Activated naive CD4-positive, alpha-beta T cell treated with anti-CD3 and anti-CD28 coated beads, Interleukin-2, amount 10 ng/mL, durations not matched to agents 7 days and 5 days (primary cell): ENCODE measurements at regions not wholly inside any gene's neighbourhood (a gene's known extent, or its start where the extent isn't known, plus 50 kb on each side); places are given as distances from the start of the nearest gene placed in this dataset.
"Not testable (repeated sequence)": the region's sequence is repeated elsewhere in the genome, so short reads cannot be mapped to it uniquely, and the experiment has no call there.

Experiments used
- CTCF ChIA-PET: fragments of 350-600 bp; sonication (Branson Sonifier 250); formaldehyde crosslinking; loops from one replicate; lab custom pipeline; 2021; ENCODE audit warnings: antibody characterized with exemption; lab: Charles Lee
- DNase-seq: peaks from one replicate; pipeline ENCODE4 v3.0.0-alpha.2; 2020
- H3K27ac Mint-ChIP-seq: one replicate; pipeline ENCODE4 v1.8.0; 2021; ENCODE audit warnings: mild to moderate bottlenecking, moderate library complexity, mixed read lengths
- H3K27me3 Mint-ChIP-seq: one replicate; pipeline ENCODE4 v1.8.0; 2021; ENCODE audit warnings: mild to moderate bottlenecking, mixed read lengths
- H3K36me3 Mint-ChIP-seq: one replicate; pipeline ENCODE4 v1.8.0; 2021; ENCODE audit warnings: mixed read lengths
- H3K4me1 Mint-ChIP-seq: one replicate; pipeline ENCODE4 v1.8.0; 2021; ENCODE audit warnings: mixed read lengths
- H3K4me3 Mint-ChIP-seq: one replicate; pipeline ENCODE4 v1.8.0; 2021; ENCODE audit warnings: mild to moderate bottlenecking, moderate library complexity, mixed read lengths
- H3K9me3 Mint-ChIP-seq: one replicate; pipeline ENCODE4 v1.8.0; 2021; ENCODE audit warnings: mixed read lengths

GRCh38 chr10:46217752-46218453, 68.9 kb upstream of the ANTXRL start:
- H3K36me3 Mint-ChIP-seq: peaks cover 28% of the 10 kb centered on the region
- no peaks in the 10 kb centered on the region for H3K27me3 Mint-ChIP-seq
- H3K9me3 Mint-ChIP-seq: no peaks in the 10 kb centered on the region
- no peak overlapping the region for H3K27ac Mint-ChIP-seq
- no peak for DNase-seq
- H3K4me3 Mint-ChIP-seq: no peak overlapping the region
- H3K4me1 Mint-ChIP-seq: peaks cover 4% of the 10 kb centered on the region
- CTCF ChIA-PET: interaction anchor here (3.3 kb wide), 1 partner anchor 10 kb away, joined by 16 read pairs; no protein-coding TSS in a partner anchor

DNA sequence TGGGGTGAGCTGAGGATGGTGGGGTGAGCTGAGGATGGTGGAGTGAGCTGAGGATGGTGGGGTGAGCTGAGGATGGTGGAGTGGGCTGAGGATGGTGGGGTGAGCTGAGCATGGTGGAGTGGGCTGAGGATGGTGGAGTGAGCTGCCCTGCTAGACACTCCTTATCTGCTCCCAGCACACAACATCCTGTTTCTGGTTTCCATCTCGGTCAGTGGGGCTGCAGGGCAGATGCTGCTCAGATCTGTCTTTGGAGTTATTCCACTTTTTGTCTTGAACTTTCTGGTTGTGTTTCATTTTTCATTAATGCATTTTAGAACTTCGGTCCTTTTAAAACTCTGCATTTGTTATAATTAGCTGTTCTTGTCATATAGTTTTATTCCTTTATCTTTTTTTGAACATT, 67.9 kb upstream of the ANTXRL start:
- no peak overlapping the region for H3K4me3 Mint-ChIP-seq
- no peak overlapping the region for H3K27ac Mint-ChIP-seq
- H3K9me3 Mint-ChIP-seq: no peaks in the 10 kb centered on the region
- CTCF ChIA-PET: interaction anchor here (3.3 kb wide), 1 partner anchor 9 kb away, joined by 16 read pairs; no protein-coding TSS in a partner anchor
- no peak for DNase-seq
- H3K4me1 Mint-ChIP-seq: peaks cover 4% of the 10 kb centered on the region
- peaks cover 36% of the 10 kb centered on the region for H3K36me3 Mint-ChIP-seq
- H3K27me3 Mint-ChIP-seq: no peaks in the 10 kb centered on the region

GRCh38 chr10:46219431-46219990, 67.3 kb upstream of the ANTXRL start:
- peak overlapping the region; percentile 34 for H3K27ac Mint-ChIP-seq
- not testable (repeated sequence) for H3K4me1 Mint-ChIP-seq, H3K27me3 Mint-ChIP-seq, DNase-seq, H3K9me3 Mint-ChIP-seq, H3K4me3 Mint-ChIP-seq
- CTCF ChIA-PET: interaction anchor here (3.3 kb wide), 1 partner anchor 9 kb away, joined by 16 read pairs; no protein-coding TSS in a partner anchor
- peaks cover 40% of the 10 kb centered on the region for H3K36me3 Mint-ChIP-seq

- Mint-ChIP-seq H3K27me3 (no peaks in the 10 kb centered on the region), H3K27ac (no peak overlapping the region), H3K9me3 (no peaks in the 10 kb centered on the region), H3K36me3 (peaks cover 45% of the 10 kb centered on the region), H3K4me1 (peaks cover 4% of the 10 kb centered on the region), H3K4me3 (no peak overlapping the region)
- CTCF ChIA-PET: interaction anchor here (3.3 kb wide), 1 partner anchor 8 kb away, joined by 16 read pairs; no protein-coding TSS in a partner anchor
- no peak for DNase-seq
Measured at GRCh38 chr10:46220187-46220586, 66.6 kb upstream of the ANTXRL start.

DNA sequence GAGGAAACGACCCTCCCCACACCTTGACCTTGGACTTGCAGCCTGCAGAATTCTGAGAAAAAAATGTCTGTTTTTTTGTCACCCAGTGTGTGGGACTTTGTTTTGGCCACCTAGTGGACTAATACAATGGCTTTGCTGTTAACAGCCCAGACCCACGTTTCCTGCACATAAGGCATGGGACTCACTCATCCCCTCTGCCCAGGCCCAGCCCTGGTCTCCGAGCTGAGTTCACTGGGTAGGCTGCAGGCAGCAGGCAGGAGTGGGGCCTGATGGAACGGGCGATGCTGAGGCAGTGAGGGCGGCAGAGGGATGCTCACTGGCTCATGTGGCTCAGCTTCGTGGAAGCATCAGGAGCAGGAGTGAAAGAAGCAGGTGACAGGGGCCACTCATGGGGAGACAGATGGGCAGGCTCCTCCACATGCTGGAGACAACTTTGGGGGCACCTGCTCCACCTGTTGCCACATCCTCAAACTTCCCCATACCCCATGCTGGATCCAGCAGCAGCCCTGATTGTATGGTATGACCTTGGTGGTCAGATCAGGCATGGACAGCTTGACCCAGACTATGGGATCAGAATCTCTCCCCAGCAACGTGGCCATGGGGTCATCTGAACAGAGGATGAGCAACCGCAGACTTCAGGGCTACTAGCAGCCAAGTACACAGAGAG, 65.8 kb upstream of the ANTXRL start:
- Mint-ChIP-seq H3K27ac (no peak overlapping the region), H3K27me3 (no peaks in the 10 kb centered on the region), H3K4me1 (peaks cover 4% of the 10 kb centered on the region), H3K9me3 (no peaks in the 10 kb centered on the region), H3K4me3 (no peak overlapping the region), H3K36me3 (peaks cover 45% of the 10 kb centered on the region)
- DNase-seq: no peak
- CTCF ChIA-PET: no interaction called here

DNA sequence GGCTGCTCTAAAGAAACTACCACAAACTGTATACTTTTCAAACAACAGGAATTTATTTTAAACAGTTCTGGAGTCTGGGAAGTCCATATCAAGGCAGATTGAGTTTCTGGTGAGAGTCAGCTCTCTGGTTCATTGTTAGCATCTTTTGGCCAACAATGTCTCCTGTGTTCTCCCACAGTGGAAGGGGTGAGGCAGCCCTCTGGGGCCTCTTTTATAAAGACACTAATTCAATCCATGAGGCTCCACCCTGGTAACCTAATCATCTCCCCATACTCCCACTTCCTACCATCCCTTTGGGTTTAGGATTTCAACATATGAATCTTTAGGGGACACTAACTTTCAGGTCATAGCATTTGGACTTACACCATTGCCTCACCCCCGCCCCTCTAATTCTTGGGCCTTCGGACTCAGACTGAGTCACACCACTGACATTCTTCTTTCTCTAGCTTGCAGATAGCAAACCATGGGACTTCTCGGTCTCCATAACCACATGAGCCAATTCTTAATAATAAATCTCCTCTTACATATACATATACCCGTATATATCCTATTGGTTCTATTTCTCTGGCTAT, 64.3 kb upstream of the ANTXRL start:
- no peak overlapping the region for H3K4me3 Mint-ChIP-seq
- H3K4me1 Mint-ChIP-seq: peaks cover 4% of the 10 kb centered on the region
- CTCF ChIA-PET: interaction anchor here (0.6 kb wide), 1 partner anchor 47 kb away, joined by 3 read pairs; no protein-coding TSS in a partner anchor
- DNase-seq: no peak
- peaks cover 42% of the 10 kb centered on the region for H3K36me3 Mint-ChIP-seq
- H3K9me3 Mint-ChIP-seq: no peaks in the 10 kb centered on the region
- H3K27ac Mint-ChIP-seq: no peak overlapping the region
- no peaks in the 10 kb centered on the region for H3K27me3 Mint-ChIP-seq

- H3K4me3 Mint-ChIP-seq: no peak overlapping the region
- CTCF ChIA-PET: interaction anchor here (0.6 kb wide), 1 partner anchor 48 kb away, joined by 3 read pairs; no protein-coding TSS in a partner anchor
- H3K36me3 Mint-ChIP-seq: peaks cover 40% of the 10 kb centered on the region
- no peak overlapping the region for H3K27ac Mint-ChIP-seq
- no peaks in the 10 kb centered on the region for H3K9me3 Mint-ChIP-seq
- no peaks in the 10 kb centered on the region for H3K27me3 Mint-ChIP-seq
- H3K4me1 Mint-ChIP-seq: peaks cover 4% of the 10 kb centered on the region
- peak; percentile 32 for DNase-seq
Measured at GRCh38 chr10:46223064-46223480, 63.7 kb upstream of the ANTXRL start.

DNA sequence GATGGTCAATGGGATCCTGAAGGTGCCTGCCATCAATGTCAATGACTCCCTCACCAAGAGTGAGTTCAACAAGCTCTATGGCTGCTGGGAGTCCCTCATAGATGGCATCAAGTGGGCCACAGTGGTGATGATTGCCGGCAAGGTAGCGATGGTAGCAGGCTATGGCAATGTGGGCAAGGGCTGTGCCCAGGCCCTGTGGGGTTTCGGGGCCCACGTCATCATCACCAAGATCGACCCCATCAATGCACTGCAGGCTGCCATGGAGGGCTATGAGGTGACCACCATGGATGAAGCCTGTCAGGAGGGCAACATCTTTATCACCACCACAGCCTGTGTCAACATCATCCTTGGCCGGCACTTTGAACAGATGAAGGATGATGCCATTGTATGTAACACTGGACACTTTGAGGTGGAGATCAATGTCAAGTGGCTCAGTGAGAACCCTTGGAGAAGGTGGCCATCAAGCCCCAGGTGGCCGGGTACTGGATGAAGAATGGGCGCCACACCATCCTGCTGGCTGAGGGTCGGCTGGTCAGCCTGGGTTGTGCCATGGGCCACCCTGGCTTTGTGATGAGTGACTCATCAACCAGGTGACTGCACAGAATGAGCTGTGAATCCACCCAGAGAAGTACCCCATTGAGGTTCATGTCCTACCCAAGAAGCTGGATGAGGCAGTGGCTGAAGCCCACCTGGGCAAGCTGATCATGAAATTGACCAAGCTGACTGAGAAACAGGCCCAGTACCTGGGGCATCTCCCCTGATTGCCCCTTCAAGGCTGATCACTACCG, 63.0 kb upstream of the ANTXRL start:
- CTCF ChIA-PET: no interaction called here
- DNase-seq: no peak
- no peaks in the 10 kb centered on the region for H3K9me3 Mint-ChIP-seq

GRCh38 chr10:46224414-46224682, 62.4 kb upstream of the ANTXRL start:
- Mint-ChIP-seq H3K27ac (no peak overlapping the region), H3K4me3 (no peak overlapping the region), H3K36me3 (peaks cover 36% of the 10 kb centered on the region), H3K4me1 (peaks cover under 1% of the 10 kb centered on the region), H3K9me3 (no peaks in the 10 kb centered on the region), H3K27me3 (no peaks in the 10 kb centered on the region)
- CTCF ChIA-PET: no interaction called here
- DNase-seq: no peak

More for the DNA sequence above, 63.0 kb upstream of the ANTXRL start:
- no peak overlapping the region for H3K27ac Mint-ChIP-seq
- no peaks in the 10 kb centered on the region for H3K27me3 Mint-ChIP-seq
- H3K36me3 Mint-ChIP-seq: peaks cover 36% of the 10 kb centered on the region
- no peak overlapping the region for H3K4me3 Mint-ChIP-seq
- H3K4me1 Mint-ChIP-seq: peaks cover 4% of the 10 kb centered on the region

GRCh38 chr10:46225597-46225996, 61.2 kb upstream of the ANTXRL start:
- no peak for DNase-seq
- H3K4me3 Mint-ChIP-seq: no peak overlapping the region
- H3K36me3 Mint-ChIP-seq: peaks cover 42% of the 10 kb centered on the region
- H3K4me1 Mint-ChIP-seq: no peaks in the 10 kb centered on the region
- H3K27me3 Mint-ChIP-seq: no peaks in the 10 kb centered on the region
- no peak overlapping the region for H3K27ac Mint-ChIP-seq
- CTCF ChIA-PET: interaction anchor here (1.2 kb wide), 1 partner anchor 319 kb away, joined by 3 read pairs; no protein-coding TSS in a partner anchor
- H3K9me3 Mint-ChIP-seq: peaks cover 3% of the 10 kb centered on the region

DNA sequence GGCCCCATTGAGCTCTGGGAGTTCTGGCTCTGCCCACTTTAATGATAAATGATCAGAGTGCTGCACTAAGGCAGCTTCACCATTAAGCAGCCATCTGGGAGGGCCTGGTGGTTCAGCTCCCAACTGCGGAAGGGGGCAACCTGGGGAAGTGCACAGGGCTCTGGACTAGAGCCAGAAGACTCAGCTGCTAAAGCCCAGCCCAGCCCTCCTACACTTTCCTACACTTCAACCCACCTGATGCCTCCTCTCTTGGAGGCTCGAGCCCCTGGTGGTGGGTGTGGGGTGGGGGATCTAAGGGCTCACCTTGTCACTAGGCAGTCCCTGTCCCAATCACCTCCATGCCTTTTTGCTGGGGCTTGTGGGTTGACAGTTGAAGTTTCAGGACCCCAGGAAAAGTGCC, 60.6 kb upstream of the ANTXRL start:
- no peak for DNase-seq
- CTCF ChIA-PET: interaction anchor here (1.2 to 3.9 kb wide), 2 partner anchors 7 to 319 kb away, joined by 3 to 16 read pairs; no protein-coding TSS in a partner anchor
- no peak overlapping the region for H3K27ac Mint-ChIP-seq

GRCh38 chr10:46226900-46227558, 59.8 kb upstream of the ANTXRL start:
- Mint-ChIP-seq H3K36me3 (peaks cover 52% of the 10 kb centered on the region), H3K4me3 (no peak overlapping the region), H3K27ac (no peak overlapping the region), H3K9me3 (peaks cover 3% of the 10 kb centered on the region), H3K27me3 (no peaks in the 10 kb centered on the region), H3K4me1 (no peaks in the 10 kb centered on the region)
- DNase-seq: no peak
- CTCF ChIA-PET: interaction anchor here (1.2 to 3.9 kb wide), 4 partner anchors 8 to 318 kb away, joined by 3 to 16 read pairs (median 4); no protein-coding TSS in a partner anchor

More for the DNA sequence above, 60.6 kb upstream of the ANTXRL start:
- Mint-ChIP-seq H3K36me3 (peaks cover 47% of the 10 kb centered on the region), H3K4me3 (no peak overlapping the region), H3K27me3 (no peaks in the 10 kb centered on the region), H3K4me1 (no peaks in the 10 kb centered on the region), H3K9me3 (peaks cover 3% of the 10 kb centered on the region)

GRCh38 chr10:46227571-46227935, 59.2 kb upstream of the ANTXRL start:
- Mint-ChIP-seq H3K4me3 (no peak overlapping the region), H3K27me3 (no peaks in the 10 kb centered on the region), H3K4me1 (no peaks in the 10 kb centered on the region), H3K27ac (no peak overlapping the region), H3K9me3 (peaks cover 3% of the 10 kb centered on the region), H3K36me3 (peaks cover 55% of the 10 kb centered on the region)
- CTCF ChIA-PET: interaction anchor here (0.9 to 3.9 kb wide), 4 partner anchors 9 to 98 kb away, joined by 3 to 16 read pairs (median 4); no protein-coding TSS in a partner anchor
- DNase-seq: no peak
